Hepatocyte (in vitro differentiated cells): ENCODE measurements at regions not wholly inside any gene's neighbourhood (a gene's known extent, or its start where the extent isn't known, plus 50 kb on each side); places are given as distances from the start of the nearest gene placed in this dataset.

Experiments used
- DNase-seq: peaks from one replicate; pipeline ENCODE4 v3.0.0-alpha.2; 2016; ENCODE audit warnings: low spot score
- H2AFZ ChIP-seq: fragments of 200-600 bp; sonication (generic); 2 replicates; pipeline ENCODE4 v1.6.0; 2016; ENCODE audit warnings: antibody characterized with exemption, mild to moderate bottlenecking
- H3K27ac ChIP-seq: fragments of 200-600 bp; sonication (generic); 2 replicates; pipeline ENCODE4 v1.5.1; 2016; ENCODE audit warnings: mild to moderate bottlenecking
- H3K27me3 ChIP-seq: fragments of 200-600 bp; sonication (generic); 2 replicates; pipeline ENCODE4 v1.6.1; 2016
- H3K36me3 ChIP-seq: fragments of 200-600 bp; sonication (generic); replicated peaks from 2 replicates; pipeline ENCODE4 v1.5.1; 2016; ENCODE audit warnings: low read depth; ENCODE audit not compliant: insufficient read depth
- H3K4me1 ChIP-seq: fragments of 200-600 bp; sonication (generic); 2 replicates; pipeline ENCODE4 v1.5.1; 2016; ENCODE audit warnings: mild to moderate bottlenecking, moderate library complexity; ENCODE audit not compliant: insufficient read depth
- H3K4me2 ChIP-seq: fragments of 200-600 bp; sonication (generic); 2 replicates; pipeline ENCODE4 v1.6.0; 2016
- H3K4me3 ChIP-seq: fragments of 200-600 bp; sonication (generic); 2 replicates; pipeline ENCODE4 v1.5.1; 2016; ENCODE audit warnings: mild to moderate bottlenecking
- H3K79me2 ChIP-seq: fragments of 200-600 bp; sonication (generic); 2 replicates; pipeline ENCODE4 v1.6.0; 2017; ENCODE audit warnings: mild to moderate bottlenecking
- H3K9me2 ChIP-seq: fragments of 200-600 bp; sonication (generic); replicated peaks from 2 replicates; pipeline ENCODE4 v1.6.0; 2017; ENCODE audit warnings: mild to moderate bottlenecking; ENCODE audit not compliant: insufficient read depth
- H3K9me3 ChIP-seq: fragments of 200-600 bp; sonication (generic); 2 replicates; pipeline ENCODE4 v1.5.1; 2016; ENCODE audit warnings: low read depth, mild to moderate bottlenecking
- H4K20me1 ChIP-seq: fragments of 200-600 bp; sonication (generic); 2 replicates; pipeline ENCODE4 v1.6.0; 2016; ENCODE audit warnings: mild to moderate bottlenecking; ENCODE audit not compliant: insufficient read depth, poor library complexity, severe bottlenecking
- CTCF ChIP-seq: fragments of 200-600 bp; sonication (generic); IDR thresholded peaks from 2 replicates; pipeline ENCODE4 v1.5.1; 2016; ENCODE audit warnings: antibody characterized with exemption, mild to moderate bottlenecking; ENCODE audit not compliant: poor library complexity
- EZH2 ChIP-seq: fragments of 200-600 bp; sonication (generic); IDR thresholded peaks from 2 replicates; pipeline ENCODE4 v1.6.1; 2016; ENCODE audit warnings: antibody characterized with exemption, mild to moderate bottlenecking, borderline replicate concordance
- EZH2phosphoT487 ChIP-seq: fragments of 200-600 bp; sonication (generic); IDR thresholded peaks from one replicate; pipeline ENCODE4 v1.6.1; 2018; ENCODE audit warnings: antibody characterized with exemption, mild to moderate bottlenecking, low read depth, moderate library complexity; ENCODE audit not compliant: unreplicated experiment, severe bottlenecking
- WGBS: methylation state at CpG from one replicate; pipeline ENCODE4 v1.1.6; 2016; ENCODE audit warnings: low lambda C conversion rate; ENCODE audit errors: missing lambda C conversion rate; 5-methylcytosine and 5-hydroxymethylcytosine counted together

GRCh38 chr7:153004341-153004740 lies 244.8 kb downstream of the ACTR3B start:
- H3K4me3 ChIP-seq: no peak overlapping the region
- H3K9me3 ChIP-seq: no peaks in the 10 kb centered on the region
- H2AFZ ChIP-seq: no peak overlapping the region
- no peaks in the 10 kb centered on the region for H3K9me2 ChIP-seq
- no peak overlapping the region for H3K4me2 ChIP-seq
- 91% methylated on average over 14 of the region's 14 CpGs for WGBS
- TF ChIP-seq EZH2phosphoT487 (no peak), EZH2 (no peak), CTCF (no peak)
- no peaks in the 10 kb centered on the region for H3K36me3 ChIP-seq
- H3K79me2 ChIP-seq: no peaks in the 10 kb centered on the region
- no peaks in the 10 kb centered on the region for H3K27me3 ChIP-seq
- no peak overlapping the region for H3K27ac ChIP-seq
- no peaks in the 10 kb centered on the region for H3K4me1 ChIP-seq
- no peaks in the 10 kb centered on the region for H4K20me1 ChIP-seq
- DNase-seq: no peak

- no peaks in the 10 kb centered on the region for H3K9me2 ChIP-seq
- H3K79me2 ChIP-seq: no peaks in the 10 kb centered on the region
- H3K36me3 ChIP-seq: no peaks in the 10 kb centered on the region
- H3K27ac ChIP-seq: no peak overlapping the region
- H3K4me3 ChIP-seq: no peak overlapping the region
- no peaks in the 10 kb centered on the region for H3K27me3 ChIP-seq
- no peaks in the 10 kb centered on the region for H3K9me3 ChIP-seq
- TF ChIP-seq EZH2 (no peak), CTCF (no peak), EZH2phosphoT487 (no peak)
- H3K4me2 ChIP-seq: no peak overlapping the region
- no peak overlapping the region for H2AFZ ChIP-seq
- no peaks in the 10 kb centered on the region for H3K4me1 ChIP-seq
- DNase-seq: no peak
- WGBS: 72% methylated on average over 10 of the region's 10 CpGs
- H4K20me1 ChIP-seq: no peaks in the 10 kb centered on the region
Observed at GRCh38 chr7:153005750-153006435, 246.3 kb downstream of the ACTR3B start.

- WGBS: 97% methylated on average over 2 of the region's 2 CpGs
- Histone ChIP-seq H3K9me3 (no peaks in the 10 kb centered on the region), H4K20me1 (no peaks in the 10 kb centered on the region), H3K27me3 (no peaks in the 10 kb centered on the region), H3K4me3 (no peak overlapping the region), H3K9me2 (no peaks in the 10 kb centered on the region), H2AFZ (no peak overlapping the region), H3K27ac (no peak overlapping the region), H3K4me1 (no peaks in the 10 kb centered on the region), H3K4me2 (no peak overlapping the region), H3K79me2 (no peaks in the 10 kb centered on the region), H3K36me3 (no peaks in the 10 kb centered on the region)
- DNase-seq: no peak
- TF ChIP-seq CTCF: no peak
- TF ChIP-seq EZH2phosphoT487: no peak
- no peak for TF ChIP-seq EZH2
Observed at GRCh38 chr7:153006452-153006851, 246.9 kb downstream of the ACTR3B start.

GRCh38 chr7:153006911-153007310 lies 247.4 kb downstream of the ACTR3B start:
- Histone ChIP-seq H3K79me2 (no peaks in the 10 kb centered on the region), H2AFZ (no peak overlapping the region), H3K36me3 (no peaks in the 10 kb centered on the region), H3K9me3 (no peaks in the 10 kb centered on the region), H3K4me3 (no peak overlapping the region), H3K4me1 (no peaks in the 10 kb centered on the region), H3K27ac (no peak overlapping the region), H4K20me1 (no peaks in the 10 kb centered on the region), H3K9me2 (no peaks in the 10 kb centered on the region), H3K4me2 (no peak overlapping the region), H3K27me3 (no peaks in the 10 kb centered on the region)
- 96% methylated on average over 8 of the region's 8 CpGs for WGBS
- TF ChIP-seq EZH2phosphoT487: no peak
- TF ChIP-seq EZH2: no peak
- TF ChIP-seq CTCF: no peak
- DNase-seq: no peak
